H1 (cell line): ENCODE measurements at regions not wholly inside any gene's neighbourhood (a gene's known extent, or its start where the extent isn't known, plus 50 kb on each side); places are given as distances from the start of the nearest gene placed in this dataset.

Experiments
- CTCF ChIA-PET: fragments of 300-600 bp; sonication (Branson Sonifier 250); formaldehyde crosslinking; loops from one replicate; lab custom pipeline; 2021; ENCODE audit not compliant: partially characterized antibody; lab: Charles Lee
- POLR2A ChIA-PET: fragments of 300-600 bp; sonication (Branson Sonifier 250); formaldehyde crosslinking; loops from one replicate; lab custom pipeline; 2021; ENCODE audit warnings: inconsistent platforms; ENCODE audit not compliant: partially characterized antibody; lab: Charles Lee
- DNase-seq, 2 experiments: peaks; one replicate each; pipeline versions ENCODE4 v3.0.0 to v3.0.0-alpha.2; 2010 to 2022; ENCODE audit warnings: low spot score in 2 of 2, low read depth in 1 of 2, mixed read lengths in 1 of 2
- FAIRE-seq: peaks from 2 replicates; lab custom pipeline; 2011; peaks lifted over from hg19 to GRCh38; lab: Jason Lieb, UNC
- H2AFZ ChIP-seq: 2 replicates; pipeline ENCODE4 v1.8.1; 2012; ENCODE audit warnings: low read length, inconsistent platforms
- H2AK5ac ChIP-seq: 2 replicates; pipeline ENCODE4 v1.6.1; 2013; ENCODE audit warnings: low read depth, low read length
- H2BK120ac ChIP-seq: replicated peaks from 2 replicates; pipeline ENCODE3; 2013; ENCODE audit warnings: low read depth, low read length, inconsistent platforms
- H2BK12ac ChIP-seq: 2 replicates; pipeline ENCODE4 v1.6.1; 2013; ENCODE audit warnings: low read depth, low read length
- H2BK15ac ChIP-seq: 2 replicates; pipeline ENCODE4 v1.6.1; 2013; ENCODE audit warnings: low read length
- H2BK20ac ChIP-seq: 2 replicates; pipeline ENCODE4 v1.6.1; 2013; ENCODE audit warnings: low read length
- H2BK5ac ChIP-seq: 2 replicates; pipeline ENCODE4 v1.6.1; 2013; ENCODE audit warnings: low read depth, low read length
- H3K14ac ChIP-seq: 2 replicates; pipeline ENCODE4 v1.6.1; 2013; ENCODE audit warnings: inconsistent platforms; ENCODE audit not compliant: insufficient read length
- H3K18ac ChIP-seq: 2 replicates; pipeline ENCODE4 v1.6.1; 2013; ENCODE audit warnings: low read length; ENCODE audit errors: extremely low read depth
- H3K23ac ChIP-seq: 2 replicates; pipeline ENCODE4 v1.6.1; 2013; ENCODE audit warnings: inconsistent platforms; ENCODE audit not compliant: insufficient read length
- H3K23me2 ChIP-seq: 2 replicates; pipeline ENCODE4 v1.6.1; 2013; ENCODE audit warnings: low read depth, low read length
- H3K27ac ChIP-seq: 2 replicates; pipeline ENCODE4 v1.6.1; 2011; ENCODE audit warnings: low read depth, low read length, inconsistent platforms
- H3K27me3 ChIP-seq, 4 experiments: replicated peaks in 1 of 4; 1 replicate in 1 of 4; 2 replicates in 3 of 4; pipeline versions ENCODE4 v1.6.1 to v1.8.1; 2011 to 2013; ENCODE audit warnings: low read length in 3 of 4, mild to moderate bottlenecking in 3 of 4, inconsistent platforms in 2 of 4, mixed read lengths in 2 of 4, moderate library complexity in 1 of 4; ENCODE audit not compliant: control insufficient read depth in 3 of 4, insufficient read depth in 3 of 4; ENCODE audit errors: extremely low read depth in 1 of 4
- H3K36me3 ChIP-seq, 4 experiments: 2 replicates each; pipeline versions ENCODE4 v1.6.1 to v1.8.1; 2011 to 2013; ENCODE audit warnings: mild to moderate bottlenecking in 4 of 4, low read length in 3 of 4, moderate library complexity in 2 of 4, control low read depth in 1 of 4, inconsistent platforms in 1 of 4; ENCODE audit not compliant: insufficient read depth in 4 of 4, control insufficient read depth in 2 of 4
- H3K4ac ChIP-seq: replicated peaks from 2 replicates; pipeline ENCODE3; 2013; ENCODE audit warnings: low read length, low read depth, mixed read lengths, inconsistent platforms; ENCODE audit not compliant: insufficient read length
- H3K4me1 ChIP-seq, 4 experiments: replicated peaks in 1 of 4; 1 replicate in 1 of 4; 2 replicates in 3 of 4; pipeline versions ENCODE4 v1.6.1 to v1.8.1; 2011 to 2013; ENCODE audit warnings: low read length in 3 of 4, inconsistent platforms in 2 of 4, mixed read lengths in 1 of 4; ENCODE audit not compliant: insufficient read depth in 4 of 4, control insufficient read depth in 3 of 4
- H3K4me2 ChIP-seq, 2 experiments: 2 replicates each; pipeline versions ENCODE4 v1.6.1 to v1.8.1; 2011 to 2013; ENCODE audit warnings: low read depth in 2 of 2, low read length in 2 of 2, control low read depth in 1 of 2, inconsistent platforms in 1 of 2, mild to moderate bottlenecking in 1 of 2; ENCODE audit not compliant: insufficient read depth in 1 of 2
- H3K4me3 ChIP-seq, 4 experiments: fragments of 200-600, 300-600 bp in 1 of 4; sonication (generic), shearing (Covaris generic), sonication (Bioruptor Twin) in 1 of 4; 2 replicates each; pipeline versions ENCODE4 v1.5.1 to v1.8.1; 2011 to 2016; ENCODE audit warnings: low read length in 4 of 4, low read depth in 3 of 4, control low read depth in 2 of 4, inconsistent platforms in 2 of 4, mild to moderate bottlenecking in 2 of 4, mixed read lengths in 1 of 4, moderate library complexity in 1 of 4; ENCODE audit not compliant: insufficient read depth in 2 of 4; ENCODE audit errors: extremely low read depth in 1 of 4
- H3K56ac ChIP-seq: replicated peaks from 2 replicates; pipeline ENCODE3; 2013; ENCODE audit warnings: low read depth, mild to moderate bottlenecking, mixed read lengths, low read length, inconsistent platforms; ENCODE audit not compliant: insufficient read length
- H3K79me1 ChIP-seq: 2 replicates; pipeline ENCODE4 v1.6.1; 2013; ENCODE audit warnings: low read depth, low read length, control low read depth
- H3K79me2 ChIP-seq, 2 experiments: 2 replicates each; pipeline versions ENCODE4 v1.6.1 to v1.8.1; 2012 to 2013; ENCODE audit warnings: low read length in 2 of 2, mild to moderate bottlenecking in 2 of 2, inconsistent platforms in 1 of 2; ENCODE audit not compliant: insufficient read depth in 2 of 2, control insufficient read depth in 1 of 2
- H3K9ac ChIP-seq, 4 experiments: replicated peaks in 1 of 4; 1 replicate in 1 of 4; 2 replicates in 3 of 4; pipeline versions ENCODE4 v1.6.1 to v1.8.1; 2011 to 2013; ENCODE audit warnings: low read depth in 3 of 4, low read length in 3 of 4, control low read depth in 2 of 4, mild to moderate bottlenecking in 2 of 4, moderate library complexity in 2 of 4, inconsistent platforms in 1 of 4; ENCODE audit errors: extremely low read depth in 1 of 4
- H3K9me3 ChIP-seq, 2 experiments: 2 replicates each; pipeline versions ENCODE4 v1.6.1 to v1.8.1; 2012 to 2013; ENCODE audit warnings: mild to moderate bottlenecking in 2 of 2, moderate library complexity in 2 of 2, control low read depth in 1 of 2, inconsistent platforms in 1 of 2, low read depth in 1 of 2, low read length in 1 of 2, mixed read lengths in 1 of 2; ENCODE audit not compliant: insufficient read depth in 2 of 2
- H4K20me1 ChIP-seq, 2 experiments: replicated peaks in 1 of 2; 2 replicates each; pipeline versions ENCODE3 to v1.8.1; 2011 to 2013; ENCODE audit warnings: inconsistent platforms in 2 of 2, low read length in 2 of 2, mild to moderate bottlenecking in 1 of 2; ENCODE audit not compliant: insufficient read depth in 2 of 2, control insufficient read depth in 1 of 2
- H4K5ac ChIP-seq: 2 replicates; pipeline ENCODE4 v1.6.1; 2013; ENCODE audit warnings: low read length, low read depth, mixed read lengths, inconsistent platforms; ENCODE audit not compliant: insufficient read length
- H4K8ac ChIP-seq: 2 replicates; pipeline ENCODE4 v1.8.0; 2013; ENCODE audit warnings: mild to moderate bottlenecking, moderate library complexity, low read length, inconsistent platforms; ENCODE audit not compliant: insufficient read depth; ENCODE audit errors: extremely low read depth
- H4K91ac ChIP-seq: replicated peaks from 2 replicates; pipeline ENCODE3; 2013; ENCODE audit warnings: low read length, mixed read lengths, inconsistent platforms; ENCODE audit not compliant: insufficient read length
- BACH1 ChIP-seq: IDR thresholded peaks from 2 replicates; pipeline ENCODE4 v1.6.1; 2012; ENCODE audit warnings: low read length, improper control_type of control experiment
- BCL11A ChIP-seq, 2 experiments: IDR thresholded peaks; one replicate each; pipeline ENCODE4 v1.6.1; 2011; ENCODE audit warnings: low read depth in 2 of 2, low read length in 2 of 2, mild to moderate bottlenecking in 2 of 2
- CBX5 ChIP-seq: fragments of 300-800, 300-1000 bp; sonication (generic); IDR thresholded peaks from 2 replicates; pipeline ENCODE4 v1.7.1; 2016; ENCODE audit warnings: antibody characterized with exemption, low read length, low read depth
- CREB1 ChIP-seq: IDR thresholded peaks from 2 replicates; pipeline ENCODE4 v1.6.1; 2012; ENCODE audit warnings: inconsistent platforms
- EP300 ChIP-seq, 2 experiments: IDR thresholded peaks; 1 replicate in 1 of 2; 2 replicates in 1 of 2; pipeline ENCODE4 v1.6.1; 2011 to 2012; ENCODE audit warnings: low read depth in 2 of 2, low read length in 2 of 2, mild to moderate bottlenecking in 2 of 2, borderline replicate concordance in 1 of 2, inconsistent platforms in 1 of 2, moderate library complexity in 1 of 2
- FOSL1 ChIP-seq: IDR thresholded peaks from 2 replicates; pipeline ENCODE4 v1.6.1; 2011; ENCODE audit warnings: mild to moderate bottlenecking, low read depth, low read length, moderate library complexity; ENCODE audit not compliant: insufficient read depth
- JUND ChIP-seq: IDR thresholded peaks from 2 replicates; pipeline ENCODE4 v1.6.1; 2011; ENCODE audit warnings: mild to moderate bottlenecking, improper control_type of control experiment, low read length
- NRF1 ChIP-seq: IDR thresholded peaks from 2 replicates; pipeline ENCODE4 v1.6.1; 2011; ENCODE audit warnings: mild to moderate bottlenecking, low read depth, low read length, improper control_type of control experiment
- SIRT6 ChIP-seq: IDR thresholded peaks from one replicate; pipeline ENCODE4 v1.7.1; 2012; ENCODE audit warnings: low read length, inconsistent platforms
- SIX5 ChIP-seq: IDR thresholded peaks from 2 replicates; pipeline ENCODE4 v1.6.1; 2011; ENCODE audit warnings: mild to moderate bottlenecking, low read depth, low read length
- TAF1 ChIP-seq: IDR thresholded peaks from 2 replicates; pipeline ENCODE4 v1.6.1; 2011; ENCODE audit warnings: mild to moderate bottlenecking, low read depth, low read length
- TAF7 ChIP-seq: optimal IDR thresholded peaks from 2 replicates; pipeline ENCODE3; 2011; ENCODE audit warnings: low read depth, mild to moderate bottlenecking, inconsistent platforms, low read length, moderate library complexity, borderline replicate concordance
- TCF12 ChIP-seq: IDR thresholded peaks from 2 replicates; pipeline ENCODE4 v1.6.1; 2011; ENCODE audit warnings: low read depth, mild to moderate bottlenecking, low read length
- WGBS, 2 experiments: shearing (Covaris generic) in 1 of 2; methylation state at CpG; one replicate each; pipeline versions ENCODE4 v1.1.6 to v1.1.7; 2013 to 2015; ENCODE audit warnings: low lambda C conversion rate in 2 of 2, mixed read lengths in 2 of 2, inconsistent platforms in 1 of 2, low coverage in 1 of 2, missing lambda C conversion rate in 1 of 2; ENCODE audit not compliant: insufficient replicate concordance in 2 of 2, insufficient coverage in 1 of 2, insufficient read length in 1 of 2; ENCODE audit errors: extremely low coverage in 1 of 2, missing lambda C conversion rate in 1 of 2; 5-methylcytosine and 5-hydroxymethylcytosine counted together
- TF ChIP-seq, protein P1 (sequence below): IDR thresholded peaks from 2 replicates; pipeline ENCODE4 v1.6.1; 2011; ENCODE audit warnings: low read depth, mild to moderate bottlenecking, low read length; ENCODE audit not compliant: insufficient read depth
- TF ChIP-seq, protein P2 (sequence below): IDR thresholded peaks from 2 replicates; pipeline ENCODE4 v1.6.1; 2012; ENCODE audit warnings: inconsistent platforms

DNA sequence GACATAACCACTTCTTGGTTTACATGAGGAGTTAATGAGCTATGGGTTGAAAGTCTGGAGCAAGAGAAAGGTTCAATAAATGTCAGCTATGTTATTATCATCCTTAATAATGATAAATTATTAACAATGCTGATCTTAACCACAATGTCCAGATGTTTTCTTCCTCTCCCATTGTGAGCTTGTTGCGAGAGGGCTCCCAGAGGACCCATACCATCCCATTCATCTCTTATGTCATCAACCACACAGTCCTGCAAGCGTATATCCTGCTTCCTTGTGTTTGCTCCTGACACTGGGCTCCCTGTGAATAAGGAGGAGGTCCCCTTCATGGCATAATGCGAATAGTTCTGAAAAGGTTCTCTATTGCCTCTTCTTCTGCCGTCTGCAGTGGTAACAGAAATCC is 266.8 kb downstream of the TLE3 start:
- Histone ChIP-seq H2AK5ac (no peak overlapping the region), H4K5ac (no peak overlapping the region), H3K27me3 (no peaks in the 10 kb centered on the region), H2BK12ac (no peak overlapping the region), H2AFZ (no peak overlapping the region), H3K27ac (no peak overlapping the region), H2BK15ac (no peak overlapping the region), H3K4me3 (no peak overlapping the region), H3K79me2 (no peaks in the 10 kb centered on the region), H3K4me2 (no peak overlapping the region), H3K36me3 (no peaks in the 10 kb centered on the region), H3K4me1 (peaks cover 0 to 6% (median 4%) of the 10 kb centered on the region in 4 experiments; a peak in 5 of 7 replicates), H4K91ac (no peak overlapping the region), H4K20me1 (no peaks in the 10 kb centered on the region), H3K9ac (no peak overlapping the region), H3K79me1 (no peaks in the 10 kb centered on the region), H3K14ac (no peak overlapping the region), H2BK20ac (no peak overlapping the region), H3K18ac (no peak overlapping the region), H2BK120ac (no peak overlapping the region), H4K8ac (no peak overlapping the region), H3K23ac (no peak overlapping the region), H3K9me3 (no peaks in the 10 kb centered on the region), H3K23me2 (peaks cover 2% of the 10 kb centered on the region; the same call in 1 of the 2 replicates), H3K56ac (no peak overlapping the region), H2BK5ac (no peak overlapping the region), H3K4ac (no peak overlapping the region)
- DNase-seq: no peak
- 94% methylated on average over 4 of the region's 4 CpGs; no CpG with 5 or more reads in 1 of the 2 experiments for WGBS, 2 experiments
- POLR2A ChIA-PET: interaction anchor here (2.2 kb wide), 1 partner anchor 12 kb away, joined by 7 read pairs; no protein-coding TSS in a partner anchor
- CTCF ChIA-PET: interaction anchor here (0.6 to 1.3 kb wide), 6 partner anchors 9 to 353 kb away, joined by 3 read pairs; no protein-coding TSS in a partner anchor
- FAIRE-seq: no peak
- TF ChIP-seq FOSL1: no peak
- TF ChIP-seq CBX5: no peak
- TF ChIP-seq SIX5: no peak
- no peak for TF ChIP-seq EP300 (IDR thresholded peaks at IDR 0.05; ENCODE audit: borderline replicate concordance in 1 of 2, low read depth in 2 of 2, low read length in 2 of 2)
- no peak for TF ChIP-seq CREB1
- TF ChIP-seq, protein P1, sequence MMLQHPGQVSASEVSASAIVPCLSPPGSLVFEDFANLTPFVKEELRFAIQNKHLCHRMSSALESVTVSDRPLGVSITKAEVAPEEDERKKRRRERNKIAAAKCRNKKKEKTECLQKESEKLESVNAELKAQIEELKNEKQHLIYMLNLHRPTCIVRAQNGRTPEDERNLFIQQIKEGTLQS: no peak
- no peak for TF ChIP-seq SIRT6
- TF ChIP-seq, protein P2, sequence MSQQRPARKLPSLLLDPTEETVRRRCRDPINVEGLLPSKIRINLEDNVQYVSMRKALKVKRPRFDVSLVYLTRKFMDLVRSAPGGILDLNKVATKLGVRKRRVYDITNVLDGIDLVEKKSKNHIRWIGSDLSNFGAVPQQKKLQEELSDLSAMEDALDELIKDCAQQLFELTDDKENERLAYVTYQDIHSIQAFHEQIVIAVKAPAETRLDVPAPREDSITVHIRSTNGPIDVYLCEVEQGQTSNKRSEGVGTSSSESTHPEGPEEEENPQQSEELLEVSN: no peak
- no peak for TF ChIP-seq BACH1
- no peak for TF ChIP-seq NRF1
- no peak for TF ChIP-seq TAF1
- no peak for TF ChIP-seq TCF12
- no peak for TF ChIP-seq TAF7
- TF ChIP-seq BCL11A (IDR thresholded peaks at IDR 0.05; ENCODE audit: low read depth in 2 of 2, low read length in 2 of 2): no peak
- no peak for TF ChIP-seq JUND
